Heart left ventricle (tissue), 16 donors: ENCODE measurements at regions not wholly inside any gene's neighbourhood (a gene's known extent, or its start where the extent isn't known, plus 50 kb on each side); places are given as distances from the start of the nearest gene placed in this dataset.
"Not testable (repeated sequence)": the region's sequence is repeated elsewhere in the genome, so short reads cannot be mapped to it uniquely, and the experiment has no call there.

ENCODE experiments used
- ATAC-seq, 4 donors: fragments of 200-7000 bp; cut with Tn5 transposase; one replicate each; pipeline ENCODE4 v1.9.1; 2020 to 2022; ENCODE audit warnings: moderate library complexity in 4 of 4, mild to moderate bottlenecking in 3 of 4, moderate number of reproducible peaks in 1 of 4
- DNase-seq, 5 donors: peaks; one replicate each; pipeline ENCODE4 v3.0.0-alpha.2; 2020
- H3K27ac ChIP-seq, 12 donors: fragments of 200-600 bp; sonication (generic) in 4 of 12; one replicate each; pipeline versions ENCODE4 v1.5.0 to v1.8.0; 2016 to 2022; ENCODE audit warnings: mild to moderate bottlenecking in 2 of 12
- H3K27me3 ChIP-seq, 9 donors: fragments of 200-600 bp; sonication (generic) in 2 of 9; one replicate each; pipeline versions ENCODE4 v1.5.1 to v1.8.0; 2016 to 2022; ENCODE audit warnings: mild to moderate bottlenecking in 3 of 9
- H3K36me3 ChIP-seq, 9 donors: fragments of 200-600 bp; sonication (generic) in 2 of 9; one replicate each; pipeline versions ENCODE4 v1.5.0 to v1.8.0; 2018 to 2022; ENCODE audit warnings: mild to moderate bottlenecking in 2 of 9
- H3K4me1 ChIP-seq, 12 donors: fragments of 200-600 bp; sonication (generic) in 4 of 12; one replicate each; pipeline versions ENCODE4 v1.5.0 to v1.8.0; 2016 to 2022; ENCODE audit warnings: mild to moderate bottlenecking in 3 of 12
- H3K4me3 ChIP-seq, 12 donors: fragments of 200-600 bp; sonication (generic) in 4 of 12; one replicate each; pipeline versions ENCODE4 v1.5.0 to v1.8.0; 2017 to 2022; ENCODE audit warnings: mild to moderate bottlenecking in 9 of 12, moderate library complexity in 4 of 12
- H3K9me3 ChIP-seq, 12 donors: fragments of 200-600 bp; sonication (generic) in 4 of 12; one replicate each; pipeline versions ENCODE4 v1.5.0 to v1.8.0; 2016 to 2022; ENCODE audit warnings: mild to moderate bottlenecking in 1 of 12
- CTCF ChIP-seq, 12 donors: fragments of 200-600 bp; sonication (generic) in 4 of 12; IDR thresholded peaks; one replicate each; pipeline versions ENCODE4 v1.5.0 to v1.8.0; 2018 to 2022; ENCODE audit warnings: antibody characterized with exemption in 12 of 12, mild to moderate bottlenecking in 5 of 12
- POLR2A ChIP-seq, 2 donors: fragments of 450-650 bp; IDR thresholded peaks; one replicate each; pipeline ENCODE4 v1.6.1; 2017; ENCODE audit warnings: antibody characterized with exemption in 2 of 2, mild to moderate bottlenecking in 2 of 2, moderate library complexity in 2 of 2
- WGBS, 4 donors: extraction: QIAGEN DNeasy Blood & Tissue Kit in 2 of 4; methylation state at CpG; one replicate each; pipeline versions ENCODE4 v1.1.5 to v1.1.7; 2013 to 2018; 5-methylcytosine and 5-hydroxymethylcytosine counted together
- intact Hi-C, 10 donors: fragments of 100-400 bp; cut with DNase I; formaldehyde crosslinking; loops; one replicate each; pipeline versions ENCODE4 v1.11.1 to v1.14.2; 2022
- donor health status: ischemic (EF 13 %, LVEDD 7.1; RV severe dilation, severe dysfunction).
- donor health status: healthy with polysubstance abuse.
- donor health status: DM: no; HTN: yes; CAD: no.
- donor health status: DM: no; HTN: no; CAD: no.
- donor health status: ischemic (EF 25% LVEDD 6.9; RV normal size, moderate dysfunction).
- donor health status: ischemic (EF 25% LVEDD 5.7; RV mildly dilated, moderate dysfunction).
- donor health status: healthy.
- donor health status: DM: yes; HTN: yes; CAD: no.
- donor health status: ischemic (EF 35%, LVEDD 5.7; RV mildly dilated, moderate dysfunction).
- donor health status: nonischemic (EF 11% LVEDD 7.7; RV severe dilation, severe dysfunction).
- donor health status: DM: yes; HTN: yes; CAD: no.
- donor health status: PGD.
- donor health status: ischemic (EF 29% LVEDD 5.4; RV normal size, mild dysfunction).
- donor health status: nonischemic (EF 23%, LVEDD 6.1; RV moderate dilation, normal function).

- Histone ChIP-seq H3K36me3 (no peaks in the 10 kb centered on the region), H3K27ac (no peak overlapping the region), H3K4me1 (no peaks in the 10 kb centered on the region), H3K9me3 (peaks cover 0 to 9% (median 0%) of the 10 kb centered on the region in 12 donors), H3K4me3 (no peak overlapping the region), H3K27me3 (peaks cover 0 to 21% (median 0%) of the 10 kb centered on the region in 9 donors)
- intact Hi-C loops: no loop called here
- TF ChIP-seq CTCF (IDR thresholded peaks at IDR 0.05) (no peak), POLR2A (IDR thresholded peaks at IDR 0.05) (no peak)
- ATAC-seq (no peak), DNase-seq (no peak)
These were observed 120.0 kb upstream of the EGFL6 start for GRCh38 chrX:13449441-13449840.

GRCh38 chrX:13448941-13449340 lies 120.5 kb upstream of the EGFL6 start:
- intact Hi-C loops: no loop called here
- Histone ChIP-seq H3K4me1 (no peaks in the 10 kb centered on the region), H3K27ac (no peak overlapping the region), H3K9me3 (peaks cover 0 to 10% (median 0%) of the 10 kb centered on the region in 12 donors), H3K4me3 (no peak overlapping the region), H3K36me3 (no peaks in the 10 kb centered on the region), H3K27me3 (peaks cover 0 to 23% (median 0%) of the 10 kb centered on the region in 9 donors)
- DNase-seq (no peak), ATAC-seq (no peak)
- WGBS, 4 donors: 59 to 89% (median 72%) methylated on average over 2 of the region's 2 CpGs
- TF ChIP-seq POLR2A (IDR thresholded peaks at IDR 0.05) (no peak), CTCF (IDR thresholded peaks at IDR 0.05) (no peak)

GRCh38 chrX:13441608-13442007 lies 121.8 kb upstream of the ATXN3L start:
- H3K36me3 ChIP-seq, intact Hi-C loops, ATAC-seq, DNase-seq, H3K4me1 ChIP-seq, H3K4me3 ChIP-seq, H3K27ac ChIP-seq: not testable (repeated sequence)
- H3K9me3 ChIP-seq: peaks cover 0 to 10% (median 0%) of the 10 kb centered on the region in 12 donors
- 91 to 98% (median 95%) methylated on average over 5 of the region's 5 CpGs for WGBS, 4 donors
- peaks cover 0 to 21% (median 0%) of the 10 kb centered on the region in 9 donors for H3K27me3 ChIP-seq

GRCh38 chrX:13440176-13440575 lies 120.3 kb upstream of the ATXN3L start:
- TF ChIP-seq CTCF (IDR thresholded peaks at IDR 0.05): no peak
- no peak for TF ChIP-seq POLR2A (IDR thresholded peaks at IDR 0.05)
- Histone ChIP-seq H3K27ac (no peak overlapping the region), H3K36me3 (no peaks in the 10 kb centered on the region), H3K27me3 (peaks cover 0 to 22% (median 0%) of the 10 kb centered on the region in 9 donors), H3K9me3 (peaks cover 0 to 8% (median 0%) of the 10 kb centered on the region in 12 donors), H3K4me3 (no peak overlapping the region), H3K4me1 (no peaks in the 10 kb centered on the region)
- ATAC-seq: no peak
- DNase-seq: no peak
- WGBS, 4 donors: 75 to 98% (median 85%) methylated on average over 2 of the region's 2 CpGs
- intact Hi-C loops: no loop called here

- intact Hi-C loops: loop anchor here in 1 of 10 donors (1.0 kb wide), 1 partner anchor 73 kb away; no protein-coding TSS in a partner anchor
- ATAC-seq: peak in 2 of 4 donors; percentile 10 to 29
- no peaks in the 10 kb centered on the region for H3K9me3 ChIP-seq
These were observed 113.4 kb upstream of the ATXN3L start for GRCh38 chrX:13433298-13433605.

More at GRCh38 chrX:13433298-13433605, 113.4 kb upstream of the ATXN3L start:
- WGBS, 4 donors: 38 to 50% (median 43%) methylated on average over 2 of the region's 2 CpGs
- Histone ChIP-seq H3K36me3 (no peaks in the 10 kb centered on the region), H3K4me1 (peaks cover 0 to 19% (median 10%) of the 10 kb centered on the region in 12 donors), H3K4me3 (no peak overlapping the region), H3K27me3 (peaks cover 0 to 15% (median 0%) of the 10 kb centered on the region in 9 donors), H3K27ac (peak overlapping the region in 8 of 12 donors; percentile 9 to 85 (median 73))
- no peak for TF ChIP-seq CTCF (IDR thresholded peaks at IDR 0.05)
- TF ChIP-seq POLR2A (IDR thresholded peaks at IDR 0.05): no peak
- DNase-seq: no peak
